Astrocyte of the cerebellum (primary cell): ENCODE measurements at regions not wholly inside any gene's neighbourhood (a gene's known extent, or its start where the extent isn't known, plus 50 kb on each side); places are given as distances from the start of the nearest gene placed in this dataset.

Source experiments
- DNase-seq: peaks from one replicate; pipeline ENCODE4 v3.0.0-alpha.2; 2011; ENCODE audit warnings: low read depth
- H3K4me3 ChIP-seq: 2 replicates; pipeline ENCODE4 v1.5.1; 2011; ENCODE audit warnings: mild to moderate bottlenecking, low read depth, low read length, moderate library complexity
- CTCF ChIP-seq: IDR thresholded peaks from 2 replicates; pipeline ENCODE4 v1.5.1; 2012; ENCODE audit warnings: low read length, low read depth, moderate library complexity, mild to moderate bottlenecking; ENCODE audit errors: missing control alignments
- in situ Hi-C: cut with HindIII; loops from 2 replicates; pipeline ENCODE4 v1.10.0; 2017; ENCODE audit warnings: low sequenced_read_pairs

GRCh38 chr3:98644168-98644567 lies 50.8 kb upstream of the CPOX start:
- no peak overlapping the region for H3K4me3 ChIP-seq
- in situ Hi-C loops: no loop called here
- DNase-seq: no peak
- TF ChIP-seq CTCF: no peak

GRCh38 chr3:98645039-98645438 lies 51.6 kb upstream of the CPOX start:
- in situ Hi-C loops: no loop called here
- TF ChIP-seq CTCF: no peak
- H3K4me3 ChIP-seq: no peak overlapping the region
- no peak for DNase-seq

GRCh38 chr3:98646680-98647079 lies 53.3 kb upstream of the CPOX start:
- no peak for TF ChIP-seq CTCF
- no peak overlapping the region for H3K4me3 ChIP-seq
- in situ Hi-C loops: no loop called here
- no peak for DNase-seq

GRCh38 chr3:98647197-98647596 lies 53.8 kb upstream of the CPOX start:
- in situ Hi-C loops: no loop called here
- no peak overlapping the region for H3K4me3 ChIP-seq
- TF ChIP-seq CTCF: no peak

GRCh38 chr3:98650971-98651779 lies 57.8 kb upstream of the CPOX start:
- H3K4me3 ChIP-seq: no peak overlapping the region
- DNase-seq: no peak
- in situ Hi-C loops: no loop called here
- TF ChIP-seq CTCF: no peak

More at GRCh38 chr3:98647197-98647596, 53.8 kb upstream of the CPOX start:
- no peak for DNase-seq

- no peak overlapping the region for H3K4me3 ChIP-seq
- no peak for DNase-seq
- no peak for TF ChIP-seq CTCF
- in situ Hi-C loops: no loop called here
Measured at GRCh38 chr3:98651780-98652077, 58.3 kb upstream of the CPOX start.

GRCh38 chr3:98655666-98656065 lies 62.3 kb upstream of the CPOX start:
- in situ Hi-C loops: no loop called here
- no peak for TF ChIP-seq CTCF
- no peak overlapping the region for H3K4me3 ChIP-seq
- DNase-seq: peak; percentile 1
